Ishikawa (cell line): ENCODE measurements at regions not wholly inside any gene's neighbourhood (a gene's known extent, or its start where the extent isn't known, plus 50 kb on each side); places are given as distances from the start of the nearest gene placed in this dataset.

Experiments used
- CEBPB ChIP-seq: IDR thresholded peaks from 2 replicates; pipeline ENCODE4 v1.6.1; 2012
- CREB1 ChIP-seq: IDR thresholded peaks from 2 replicates; pipeline ENCODE4 v1.6.1; 2012; ENCODE audit warnings: low read depth
- EGR1 ChIP-seq: IDR thresholded peaks from 2 replicates; pipeline ENCODE4 v1.6.1; 2012
- EP300 ChIP-seq: IDR thresholded peaks from 2 replicates; pipeline ENCODE4 v1.6.1; 2012; ENCODE audit warnings: borderline replicate concordance
- FOXM1 ChIP-seq: IDR thresholded peaks from 2 replicates; pipeline ENCODE4 v1.6.1; 2012; ENCODE audit warnings: low read depth, borderline replicate concordance
- NFIC ChIP-seq: IDR thresholded peaks from 2 replicates; pipeline ENCODE4 v1.6.1; 2012
- RAD21 ChIP-seq: IDR thresholded peaks from 2 replicates; pipeline ENCODE4 v1.6.1; 2012; ENCODE audit warnings: low read depth
- TAF1 ChIP-seq: IDR thresholded peaks from 2 replicates; pipeline ENCODE4 v1.6.1; 2012; ENCODE audit warnings: low read depth, mild to moderate bottlenecking
- TCF12 ChIP-seq: IDR thresholded peaks from 2 replicates; pipeline ENCODE4 v1.6.1; 2012; ENCODE audit warnings: low read depth
- TEAD4 ChIP-seq: IDR thresholded peaks from 2 replicates; pipeline ENCODE4 v1.6.1; 2012
- YY1 ChIP-seq: IDR thresholded peaks from 2 replicates; pipeline ENCODE4 v1.6.1; 2012; ENCODE audit warnings: low read depth
- ZBTB7A ChIP-seq: IDR thresholded peaks from 2 replicates; pipeline ENCODE4 v1.6.1; 2012; ENCODE audit warnings: low read depth
- TF ChIP-seq, protein P1 (sequence below): IDR thresholded peaks from 2 replicates; pipeline ENCODE4 v1.6.1; 2012
- TF ChIP-seq, protein P2 (sequence below): IDR thresholded peaks from 2 replicates; pipeline ENCODE4 v1.6.1; 2012
- TF ChIP-seq, protein P3 (sequence below): IDR thresholded peaks from 2 replicates; pipeline ENCODE4 v1.6.1; 2012; ENCODE audit warnings: low read depth, mild to moderate bottlenecking

DNA sequence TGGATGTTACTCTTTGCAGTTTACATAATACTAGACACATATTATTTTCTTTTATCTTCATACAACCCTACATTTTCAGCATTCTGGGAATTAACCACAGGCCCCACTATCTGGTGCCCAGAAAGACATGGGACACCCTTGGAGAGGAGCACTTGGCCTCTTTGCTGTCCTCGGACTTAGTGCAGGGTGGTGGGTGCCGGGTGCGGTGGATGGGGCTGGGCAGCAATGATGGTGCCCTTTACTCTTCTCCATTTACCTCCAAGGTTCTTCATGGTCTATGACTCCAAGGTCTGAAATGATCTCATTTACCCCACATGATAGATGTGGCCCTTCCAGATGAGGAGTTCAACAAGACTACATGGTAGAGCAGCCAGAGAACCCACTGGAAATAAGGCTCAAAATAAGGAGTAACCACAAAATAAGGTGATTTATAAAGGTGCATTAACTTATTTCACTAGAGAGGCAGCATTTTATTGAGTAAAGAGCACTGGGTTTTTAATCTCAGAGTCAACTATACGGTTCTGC, 56.2 kb upstream of the IGFBP3 start:
- TF ChIP-seq RAD21 (no peak), CEBPB (no peak), EGR1 (no peak), TEAD4 (no peak), YY1 (no peak), ZBTB7A (no peak), EP300 (no peak), TCF12 (no peak), FOXM1 (no peak), TAF1 (no peak), CREB1 (no peak)
- TF ChIP-seq, protein P1, sequence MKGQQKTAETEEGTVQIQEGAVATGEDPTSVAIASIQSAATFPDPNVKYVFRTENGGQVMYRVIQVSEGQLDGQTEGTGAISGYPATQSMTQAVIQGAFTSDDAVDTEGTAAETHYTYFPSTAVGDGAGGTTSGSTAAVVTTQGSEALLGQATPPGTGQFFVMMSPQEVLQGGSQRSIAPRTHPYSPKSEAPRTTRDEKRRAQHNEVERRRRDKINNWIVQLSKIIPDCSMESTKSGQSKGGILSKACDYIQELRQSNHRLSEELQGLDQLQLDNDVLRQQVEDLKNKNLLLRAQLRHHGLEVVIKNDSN: no peak
- TF ChIP-seq, protein P2, sequence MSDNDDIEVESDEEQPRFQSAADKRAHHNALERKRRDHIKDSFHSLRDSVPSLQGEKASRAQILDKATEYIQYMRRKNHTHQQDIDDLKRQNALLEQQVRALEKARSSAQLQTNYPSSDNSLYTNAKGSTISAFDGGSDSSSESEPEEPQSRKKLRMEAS: no peak
- TF ChIP-seq, protein P3, sequence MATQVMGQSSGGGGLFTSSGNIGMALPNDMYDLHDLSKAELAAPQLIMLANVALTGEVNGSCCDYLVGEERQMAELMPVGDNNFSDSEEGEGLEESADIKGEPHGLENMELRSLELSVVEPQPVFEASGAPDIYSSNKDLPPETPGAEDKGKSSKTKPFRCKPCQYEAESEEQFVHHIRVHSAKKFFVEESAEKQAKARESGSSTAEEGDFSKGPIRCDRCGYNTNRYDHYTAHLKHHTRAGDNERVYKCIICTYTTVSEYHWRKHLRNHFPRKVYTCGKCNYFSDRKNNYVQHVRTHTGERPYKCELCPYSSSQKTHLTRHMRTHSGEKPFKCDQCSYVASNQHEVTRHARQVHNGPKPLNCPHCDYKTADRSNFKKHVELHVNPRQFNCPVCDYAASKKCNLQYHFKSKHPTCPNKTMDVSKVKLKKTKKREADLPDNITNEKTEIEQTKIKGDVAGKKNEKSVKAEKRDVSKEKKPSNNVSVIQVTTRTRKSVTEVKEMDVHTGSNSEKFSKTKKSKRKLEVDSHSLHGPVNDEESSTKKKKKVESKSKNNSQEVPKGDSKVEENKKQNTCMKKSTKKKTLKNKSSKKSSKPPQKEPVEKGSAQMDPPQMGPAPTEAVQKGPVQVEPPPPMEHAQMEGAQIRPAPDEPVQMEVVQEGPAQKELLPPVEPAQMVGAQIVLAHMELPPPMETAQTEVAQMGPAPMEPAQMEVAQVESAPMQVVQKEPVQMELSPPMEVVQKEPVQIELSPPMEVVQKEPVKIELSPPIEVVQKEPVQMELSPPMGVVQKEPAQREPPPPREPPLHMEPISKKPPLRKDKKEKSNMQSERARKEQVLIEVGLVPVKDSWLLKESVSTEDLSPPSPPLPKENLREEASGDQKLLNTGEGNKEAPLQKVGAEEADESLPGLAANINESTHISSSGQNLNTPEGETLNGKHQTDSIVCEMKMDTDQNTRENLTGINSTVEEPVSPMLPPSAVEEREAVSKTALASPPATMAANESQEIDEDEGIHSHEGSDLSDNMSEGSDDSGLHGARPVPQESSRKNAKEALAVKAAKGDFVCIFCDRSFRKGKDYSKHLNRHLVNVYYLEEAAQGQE: no peak

DNA sequence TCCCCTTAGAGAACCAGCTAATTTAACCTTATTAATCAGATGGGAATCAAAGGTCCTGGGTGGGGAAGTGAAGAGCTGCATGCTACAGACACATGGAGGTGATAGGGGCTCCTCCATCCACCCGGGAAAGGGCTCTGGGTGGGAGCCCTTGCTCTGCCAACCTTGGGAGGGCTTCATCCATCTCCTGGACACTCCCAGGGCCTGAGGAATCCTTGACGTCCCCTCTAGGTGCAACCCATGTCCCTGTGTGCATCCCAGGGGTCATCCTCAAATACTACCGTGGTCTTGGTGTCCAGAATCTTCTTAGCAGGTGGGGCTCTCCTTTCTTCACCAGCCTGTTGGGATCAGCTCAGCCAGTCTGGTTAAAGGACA, 55.4 kb upstream of the IGFBP3 start:
- TF ChIP-seq, protein P2: no peak
- TF ChIP-seq RAD21: no peak
- no peak for TF ChIP-seq EP300
- TF ChIP-seq TAF1: no peak
- TF ChIP-seq NFIC: no peak
- no peak for TF ChIP-seq TCF12
- TF ChIP-seq CREB1: no peak
- TF ChIP-seq FOXM1: no peak
- TF ChIP-seq, protein P3: no peak
- TF ChIP-seq CEBPB: no peak
- TF ChIP-seq, protein P1: no peak
- TF ChIP-seq YY1: no peak
- TF ChIP-seq TEAD4: no peak
- TF ChIP-seq EGR1: no peak

DNA sequence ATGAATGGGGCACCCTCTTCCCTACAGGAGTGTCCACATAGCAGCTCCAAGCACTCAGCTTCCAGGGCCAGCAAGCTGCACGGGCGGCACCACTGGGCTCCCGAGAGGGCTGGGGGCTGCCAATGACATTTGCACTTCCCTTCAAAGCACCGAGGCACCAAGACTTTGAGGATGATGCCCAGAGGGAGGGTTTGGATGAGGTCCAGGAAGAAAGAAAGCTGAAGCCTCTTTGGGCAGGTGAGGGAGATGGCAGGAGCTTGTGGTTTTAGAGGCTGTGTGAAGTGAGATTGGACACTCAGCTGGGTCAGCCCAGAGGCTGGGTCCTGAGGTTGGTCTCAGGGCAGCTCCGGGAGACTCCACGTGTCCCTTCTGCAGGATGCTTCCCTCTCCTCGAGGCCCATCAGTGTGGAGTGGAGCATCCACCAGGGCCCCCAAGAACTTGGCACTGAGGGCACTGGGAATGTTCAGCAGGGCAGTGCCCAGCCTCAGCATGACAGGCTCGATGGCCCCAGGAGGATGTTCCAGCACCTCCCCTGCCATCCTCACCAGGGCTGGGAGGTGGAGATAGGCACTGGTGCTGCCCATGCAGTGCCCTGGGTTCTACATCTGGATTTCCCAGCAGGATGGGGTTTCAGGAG, 54.9 kb upstream of the IGFBP3 start:
- TF ChIP-seq YY1 (no peak), NFIC (no peak), CEBPB (no peak), TEAD4 (no peak), FOXM1 (no peak), ZBTB7A (no peak), EP300 (no peak), TAF1 (no peak), RAD21 (no peak), EGR1 (no peak), TCF12 (no peak), CREB1 (no peak)
- TF ChIP-seq, protein P1: no peak
- TF ChIP-seq, protein P2: no peak
- TF ChIP-seq, protein P3: no peak
